SKM-1 (cell line): ENCODE measurements at regions not wholly inside any gene's neighbourhood (a gene's known extent, or its start where the extent isn't known, plus 50 kb on each side); places are given as distances from the start of the nearest gene placed in this dataset.

Experiments
- DNase-seq: peaks from one replicate; lab custom pipeline; 2025; ENCODE audit not compliant: unreplicated experiment; lab: John Stamatoyannopoulos, UW

GRCh38 chr5:173468821-173469251 lies 140.6 kb upstream of the STC2 start:
- DNase-seq: no peak

- no peak for DNase-seq
These were observed 138.0 kb upstream of the STC2 start for GRCh38 chr5:173466227-173466626.

- DNase-seq: no peak
These were observed 136.6 kb upstream of the STC2 start for GRCh38 chr5:173464813-173465212.

GRCh38 chr5:173463207-173463606 lies 135.0 kb upstream of the STC2 start:
- no peak for DNase-seq

- no peak for DNase-seq
These were observed 130.8 kb upstream of the STC2 start for GRCh38 chr5:173458828-173459609.

- no peak for DNase-seq
These were observed 129.3 kb upstream of the STC2 start for GRCh38 chr5:173457482-173457881.

GRCh38 chr5:173456751-173457171 lies 128.5 kb upstream of the STC2 start:
- no peak for DNase-seq

- DNase-seq: no peak
These were observed 128.0 kb upstream of the STC2 start for GRCh38 chr5:173456181-173456580.

- DNase-seq: no peak
These were observed 127.4 kb upstream of the STC2 start for GRCh38 chr5:173455599-173455957.

GRCh38 chr5:173454736-173455598 lies 126.8 kb upstream of the STC2 start:
- no peak for DNase-seq

- DNase-seq: no peak
These were observed 126.1 kb upstream of the STC2 start for GRCh38 chr5:173454361-173454735.

- DNase-seq: no peak
These were observed 125.0 kb upstream of the STC2 start for GRCh38 chr5:173453167-173453566.

GRCh38 chr5:173452119-173452905 lies 124.1 kb upstream of the STC2 start:
- peak; percentile 20 for DNase-seq

GRCh38 chr5:173451651-173452050 lies 123.4 kb upstream of the STC2 start:
- no peak for DNase-seq

GRCh38 chr5:173451031-173451430 lies 122.8 kb upstream of the STC2 start:
- DNase-seq: no peak

GRCh38 chr5:173450188-173450587 lies 122.0 kb upstream of the STC2 start:
- no peak for DNase-seq

- no peak for DNase-seq
These were observed 120.6 kb upstream of the STC2 start for GRCh38 chr5:173448856-173449255.

- DNase-seq: no peak
These were observed 115.8 kb upstream of the STC2 start for GRCh38 chr5:173443971-173444370.

- no peak for DNase-seq
These were observed 112.9 kb upstream of the STC2 start for GRCh38 chr5:173441053-173441628.

GRCh38 chr5:173438951-173439350 lies 110.7 kb upstream of the STC2 start:
- no peak for DNase-seq

GRCh38 chr5:173435447-173435846 lies 107.2 kb upstream of the STC2 start:
- DNase-seq: no peak
